8988T (cell line): ENCODE measurements at regions not wholly inside any gene's neighbourhood (a gene's known extent, or its start where the extent isn't known, plus 50 kb on each side); places are given as distances from the start of the nearest gene placed in this dataset.

ENCODE experiments used
- DNase-seq: peaks from one replicate; pipeline ENCODE4 v3.0.0; 2011

DNA sequence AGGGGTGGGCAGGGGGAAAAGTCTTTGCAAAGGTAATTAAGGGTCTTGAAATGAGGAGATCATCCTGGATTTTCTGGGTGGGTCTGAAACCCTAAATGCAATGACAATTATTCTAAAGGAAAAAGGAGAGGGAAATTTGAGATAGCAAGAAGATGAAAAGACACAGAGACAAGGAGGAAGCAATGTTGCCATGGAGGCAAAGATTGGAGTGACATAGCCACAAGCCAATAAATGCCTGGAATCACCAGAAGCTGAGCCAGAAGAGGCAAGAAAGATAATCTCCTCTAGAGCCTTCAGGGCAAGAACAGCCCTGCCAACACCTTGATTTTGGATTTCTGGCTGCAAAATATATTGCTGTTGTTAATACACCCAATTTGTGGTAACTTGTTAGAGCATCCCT is 1246.3 kb upstream of the PIK3C3 start:
- no peak for DNase-seq

DNA sequence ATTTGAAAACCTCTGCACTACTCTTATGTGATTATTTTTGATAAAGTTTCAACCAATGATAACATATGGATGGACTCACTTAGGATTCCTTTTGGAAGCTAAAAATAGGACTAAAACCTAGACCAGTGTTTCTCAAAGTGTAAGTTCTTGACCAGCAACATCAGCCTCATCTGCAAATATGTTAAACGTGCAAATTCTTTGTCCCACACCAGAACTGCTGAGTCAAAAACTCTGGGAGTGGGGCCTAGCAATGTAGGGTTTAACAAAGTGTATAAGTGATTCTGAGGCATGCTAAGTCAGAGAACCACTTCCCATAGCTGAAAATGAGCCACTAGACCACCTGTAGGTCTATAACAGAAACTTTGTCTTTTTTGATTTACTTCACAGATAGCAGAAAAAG is 1247.2 kb upstream of the PIK3C3 start:
- DNase-seq: no peak

DNA sequence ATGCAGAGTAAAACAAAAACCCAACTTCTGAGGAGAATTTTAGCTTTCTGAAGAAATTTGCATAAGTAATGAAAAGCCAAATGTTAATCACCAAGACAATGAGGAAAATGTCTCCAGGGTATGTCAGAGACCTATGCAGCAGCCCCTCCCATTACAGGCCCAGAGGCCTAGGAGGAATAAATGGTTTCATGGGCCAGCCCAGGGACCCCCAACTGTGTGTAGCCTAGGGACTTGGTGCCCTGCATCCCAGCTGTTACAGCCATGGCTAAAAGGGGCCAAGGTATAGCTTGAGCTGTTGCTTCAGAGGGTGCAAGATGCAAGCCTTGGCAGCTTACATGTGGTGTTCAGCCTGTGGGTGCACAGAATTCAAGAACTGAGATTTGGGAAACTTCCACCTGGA is 1256.9 kb upstream of the PIK3C3 start:
- DNase-seq: no peak

DNA sequence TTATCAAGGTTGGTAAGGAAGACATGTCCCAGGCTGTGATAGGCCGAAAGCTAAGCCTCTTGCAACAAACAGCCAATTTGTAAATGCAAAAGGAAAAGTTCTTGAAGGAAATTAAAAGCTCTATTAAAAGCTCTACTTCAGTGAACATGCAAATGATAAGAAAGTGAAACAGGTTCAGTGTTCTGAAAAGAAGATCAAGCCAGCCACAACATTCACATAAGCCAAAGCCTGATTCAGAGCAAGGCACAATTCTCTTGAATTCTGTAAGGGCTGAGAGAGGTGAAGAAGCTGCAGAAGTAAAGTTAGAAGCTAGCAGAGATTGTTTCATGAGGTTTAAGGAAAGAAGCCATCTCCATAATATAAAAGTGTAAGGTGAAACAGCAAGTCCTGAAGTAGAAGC is 1259.5 kb upstream of the PIK3C3 start:
- no peak for DNase-seq

DNA sequence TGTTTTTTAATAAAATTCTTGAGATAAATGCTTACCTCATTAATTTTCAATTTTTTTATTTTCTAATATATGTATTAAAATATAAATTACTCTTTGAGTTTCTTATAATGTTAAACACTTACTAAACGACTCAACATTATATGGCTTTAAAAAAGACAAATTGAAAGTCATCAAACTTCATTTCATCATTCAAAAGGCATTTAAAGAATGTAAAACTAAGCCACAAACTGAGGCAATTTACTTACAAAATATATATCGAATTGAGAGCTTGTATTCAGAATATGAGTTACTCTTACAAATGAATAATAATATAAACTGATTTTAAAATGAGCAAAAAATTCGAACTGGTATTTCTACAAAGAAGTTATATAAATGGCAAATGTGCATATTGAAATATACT is 1262.2 kb upstream of the PIK3C3 start:
- no peak for DNase-seq

DNA sequence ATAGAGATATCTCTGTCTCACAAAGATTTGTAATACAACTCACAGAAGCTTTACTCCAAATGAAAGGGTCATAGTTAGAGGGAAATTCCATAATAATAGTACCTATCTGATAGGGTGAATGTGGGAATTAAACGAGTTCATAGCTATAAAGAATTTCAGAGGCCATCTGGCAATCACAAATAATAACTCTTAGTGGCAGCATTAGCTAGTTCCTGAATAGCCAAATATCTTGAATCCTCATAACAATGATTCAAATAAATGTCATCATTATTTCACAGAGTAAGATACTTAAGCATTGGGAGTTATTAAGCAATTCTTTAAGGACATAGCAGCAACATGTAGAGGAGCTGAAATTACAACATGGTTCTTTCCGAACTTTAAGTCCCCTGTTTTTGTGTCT is 1265.0 kb upstream of the PIK3C3 start:
- no peak for DNase-seq

DNA sequence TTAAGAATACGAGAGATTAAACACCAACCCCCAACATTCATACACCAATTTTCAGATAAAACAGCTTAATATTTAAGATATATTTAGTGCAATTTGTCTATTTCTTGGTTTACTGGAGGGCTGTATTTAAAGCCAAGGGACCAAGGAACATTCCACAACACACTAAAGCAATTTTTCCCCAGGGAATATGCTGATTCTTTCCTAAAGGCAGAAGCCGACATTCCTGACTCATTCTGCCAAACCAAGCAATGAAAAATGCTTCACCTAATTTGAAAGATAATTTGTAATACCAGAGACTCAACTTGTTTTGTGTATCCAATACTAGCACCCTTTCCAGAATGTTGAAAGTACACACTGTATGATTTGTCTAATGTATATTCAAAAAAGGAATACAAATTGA is 1267.6 kb upstream of the PIK3C3 start:
- DNase-seq: no peak

DNA sequence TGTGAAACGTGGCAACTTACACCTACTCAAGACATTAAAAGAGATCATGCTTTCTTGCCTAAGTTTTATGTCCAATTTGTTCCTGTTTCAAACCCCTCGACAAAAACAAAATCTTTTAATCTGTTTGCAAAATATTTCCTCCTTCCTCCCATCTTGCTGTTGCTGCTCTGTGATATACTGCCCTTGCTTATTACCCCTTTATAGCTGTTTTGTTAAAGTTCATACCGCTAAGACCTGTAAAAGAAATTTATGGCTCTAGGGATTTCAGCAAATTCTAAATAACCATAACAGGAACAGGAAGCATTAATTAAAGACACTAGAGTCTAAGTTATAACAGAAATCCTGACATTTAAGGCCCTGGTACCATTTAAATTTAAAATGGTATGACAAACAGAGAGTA is 1268.2 kb upstream of the PIK3C3 start:
- DNase-seq: no peak

DNA sequence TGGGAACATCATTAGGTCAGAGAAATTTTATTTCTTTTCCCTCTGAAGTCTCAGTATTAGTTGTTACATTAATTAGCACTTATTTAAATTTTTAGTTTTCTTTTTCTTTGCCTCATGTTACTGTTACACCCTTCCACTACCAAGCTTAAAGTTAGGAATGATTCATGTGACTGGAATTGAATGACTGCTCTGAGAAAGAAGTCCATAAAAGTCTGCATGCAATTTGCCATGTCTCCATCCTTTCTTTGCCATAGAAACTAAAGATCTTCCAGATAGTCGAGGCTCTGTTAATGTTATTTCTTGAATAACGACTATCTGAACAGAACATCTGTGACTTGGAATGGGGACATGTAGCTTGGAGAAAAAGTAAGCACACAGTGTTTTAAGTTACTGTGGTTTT is 1269.8 kb upstream of the PIK3C3 start:
- no peak for DNase-seq

DNA sequence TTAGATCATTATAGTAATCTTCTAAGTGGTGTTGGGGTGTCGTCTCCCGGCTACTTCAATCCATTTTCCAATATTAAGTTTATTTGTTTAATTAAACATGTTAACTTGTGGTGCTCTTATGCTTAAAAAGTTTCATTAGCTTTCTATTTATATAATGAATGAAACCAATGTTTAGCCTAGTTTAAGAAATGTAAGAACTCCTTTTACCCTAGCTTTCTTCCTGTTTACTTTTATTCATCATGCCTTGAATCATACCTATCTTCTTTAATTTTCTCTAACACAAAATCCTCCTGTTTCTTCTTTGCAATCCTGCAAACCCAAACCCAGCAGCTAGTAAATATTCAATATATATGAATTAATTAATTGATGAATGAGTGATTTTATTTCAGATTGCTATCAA is 1276.7 kb upstream of the PIK3C3 start:
- no peak for DNase-seq

DNA sequence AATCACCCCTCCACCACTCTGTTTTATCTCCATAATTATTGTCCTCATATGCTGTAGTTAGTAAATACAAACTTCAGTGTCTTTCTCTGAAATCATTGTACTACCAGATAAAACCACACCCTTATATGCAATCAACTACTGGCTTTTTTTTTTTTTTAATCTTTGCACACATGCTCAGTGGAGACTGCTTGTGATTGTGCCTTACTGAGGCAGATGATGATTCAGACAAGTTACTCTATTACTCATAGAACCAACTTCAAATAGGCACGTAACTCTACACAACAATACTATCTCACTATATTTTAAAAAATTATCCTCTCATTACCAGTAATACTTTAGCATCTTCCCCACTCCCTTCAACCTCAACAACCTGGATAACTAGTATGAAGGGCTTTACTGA is 1278.4 kb upstream of the PIK3C3 start:
- no peak for DNase-seq

DNA sequence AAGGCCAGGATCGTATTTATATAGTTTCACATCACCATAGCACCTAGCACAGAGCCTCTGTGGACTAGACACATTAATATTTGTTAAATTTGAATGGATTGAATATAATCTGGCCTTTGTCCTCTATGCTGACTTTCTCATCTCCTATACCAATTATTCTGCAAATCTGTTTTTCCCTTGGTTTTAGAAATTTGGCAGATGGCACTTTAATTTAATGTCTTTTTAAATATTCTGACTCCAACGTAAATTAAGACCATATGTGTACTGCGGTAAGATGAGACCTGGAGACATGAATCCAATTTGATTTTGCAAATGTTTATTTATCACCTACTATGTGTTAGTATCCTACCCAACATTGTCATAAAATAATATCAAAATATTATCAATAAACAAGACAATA is 1281.9 kb upstream of the PIK3C3 start:
- no peak for DNase-seq

DNA sequence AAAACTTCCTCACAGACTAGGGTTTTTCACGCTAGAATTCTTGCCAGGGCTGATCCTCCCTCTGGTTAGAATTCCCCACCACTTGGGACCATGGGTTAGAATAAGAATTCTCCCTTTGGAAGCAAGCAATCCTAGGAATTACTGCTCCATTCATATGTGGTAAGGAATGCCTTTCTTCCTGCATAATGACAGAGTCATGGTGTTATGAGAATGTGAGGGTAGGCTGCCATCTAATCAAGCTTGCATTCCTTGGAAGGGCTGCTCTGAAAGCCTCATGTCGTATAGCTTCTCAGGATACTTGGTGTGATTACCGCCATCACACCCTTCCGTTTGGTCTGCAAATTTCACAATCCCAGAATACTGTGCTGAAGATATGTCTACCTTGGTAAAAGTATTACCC is 1282.4 kb upstream of the PIK3C3 start:
- no peak for DNase-seq

DNA sequence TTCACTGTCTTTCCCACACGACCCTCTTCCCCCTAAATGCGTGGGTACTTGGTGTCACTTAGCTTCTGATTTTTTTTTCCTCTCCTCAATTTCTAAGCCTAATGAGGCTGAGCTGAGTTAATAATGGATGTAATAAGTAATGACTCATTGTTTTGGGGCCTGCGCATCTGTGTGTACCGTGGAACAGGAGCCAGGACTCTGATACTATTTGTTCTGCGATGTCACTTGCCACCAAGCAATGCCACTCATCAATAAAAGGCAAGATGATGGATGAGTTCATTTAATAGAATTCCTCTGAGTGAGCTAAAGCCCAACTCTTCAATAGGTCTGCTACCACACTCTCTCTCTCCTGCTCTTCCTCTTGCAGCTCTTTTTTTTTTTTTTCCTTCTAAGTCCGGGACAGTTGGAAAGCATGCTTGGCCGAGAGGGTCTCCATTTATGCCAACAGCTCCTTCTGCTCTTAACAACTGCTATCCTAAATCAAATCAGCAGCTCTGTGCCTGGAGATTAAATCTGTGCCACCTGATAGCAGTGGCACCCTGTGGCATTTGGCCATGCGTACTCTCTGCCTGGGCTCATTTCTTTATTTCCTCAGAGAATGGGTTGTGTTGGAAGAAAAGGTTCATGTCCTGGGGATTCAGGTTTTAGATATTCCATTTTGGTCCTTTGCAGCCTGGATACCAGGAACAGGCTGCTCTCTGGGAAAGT is 1284.2 kb upstream of the PIK3C3 start:
- no peak for DNase-seq

DNA sequence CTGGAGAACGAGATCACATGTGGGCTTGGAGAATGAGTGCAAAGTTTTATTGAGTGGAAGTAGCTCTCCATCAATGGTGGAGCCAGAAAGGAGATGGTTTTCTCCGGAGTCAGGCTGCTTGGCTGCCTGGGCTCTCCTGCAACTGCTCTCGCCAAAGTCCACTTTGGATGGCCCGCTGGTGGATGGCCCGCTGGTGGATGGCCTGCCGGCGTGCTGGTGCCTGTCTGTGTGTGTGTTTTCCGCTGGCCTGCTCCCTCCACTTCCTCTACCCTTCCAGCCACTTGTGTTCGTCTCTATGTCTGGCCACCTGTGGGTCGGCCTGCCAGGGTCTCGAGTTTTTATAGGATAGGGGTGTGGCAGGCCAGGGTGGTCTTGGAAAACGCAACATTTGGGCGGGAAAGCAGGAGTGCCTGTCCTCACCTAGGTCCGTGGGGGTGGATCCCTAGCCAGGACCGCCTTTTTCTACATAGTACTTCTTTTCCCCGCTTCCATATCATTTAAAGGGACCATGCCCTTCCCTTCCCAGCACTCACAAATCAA is 1292.1 kb upstream of the PIK3C3 start:
- DNase-seq: no peak

DNA sequence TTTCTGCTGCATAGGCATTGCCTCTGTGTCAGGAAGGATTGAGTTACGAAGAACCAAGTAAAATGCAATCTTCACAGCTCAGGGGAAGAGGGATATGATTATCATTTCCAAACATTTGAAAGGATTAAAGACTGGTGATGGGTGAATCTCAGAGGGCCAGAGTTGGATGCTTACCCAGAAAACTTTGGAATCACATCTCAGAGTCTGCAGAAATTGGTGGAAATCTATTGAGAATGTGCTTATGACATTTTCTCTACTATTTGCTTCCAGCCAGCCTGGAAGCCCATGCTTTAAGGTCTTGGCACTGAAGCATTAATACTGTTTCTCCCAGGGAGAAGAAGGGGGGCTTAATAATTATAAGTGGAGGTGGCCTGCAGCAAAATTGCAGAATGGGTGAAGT is 1301.4 kb upstream of the PIK3C3 start:
- no peak for DNase-seq

DNA sequence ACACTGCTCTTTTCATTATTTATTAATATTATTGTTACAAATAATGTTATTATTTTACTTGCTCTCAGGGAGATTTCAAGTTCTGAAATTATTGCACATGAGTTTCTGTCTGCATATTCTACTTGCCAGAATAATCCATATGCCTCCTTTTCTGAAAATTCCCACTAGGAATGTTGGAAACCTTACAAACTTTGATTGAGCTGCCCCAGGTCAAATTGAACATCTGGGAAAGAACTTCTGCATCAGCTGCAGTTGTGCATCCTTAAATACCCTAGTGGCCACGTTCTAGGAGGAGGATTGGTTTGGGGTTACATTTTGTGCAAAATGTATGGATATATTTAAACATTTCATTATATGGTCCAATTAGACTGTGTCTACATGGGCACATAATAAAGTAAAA is 1302.7 kb upstream of the PIK3C3 start:
- no peak for DNase-seq

DNA sequence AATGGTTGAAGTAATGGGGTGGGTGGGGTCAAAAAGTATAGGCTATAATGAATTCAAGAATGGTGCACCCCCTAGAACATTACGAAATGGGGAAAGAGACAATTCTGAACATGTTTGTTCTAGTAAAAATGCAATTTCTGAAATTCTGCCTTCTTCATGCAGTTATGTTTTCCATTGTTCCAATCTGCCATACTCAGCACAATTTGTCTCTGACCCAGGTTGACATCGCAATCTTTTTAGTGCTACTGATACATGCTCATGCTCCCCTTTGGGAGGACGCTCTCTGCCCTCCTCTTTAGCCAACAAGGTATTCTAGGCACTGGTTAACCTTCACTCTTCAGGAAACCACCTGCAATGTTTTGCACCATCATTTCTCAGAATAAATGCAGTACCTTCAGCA is 1303.9 kb upstream of the PIK3C3 start:
- DNase-seq: no peak

DNA sequence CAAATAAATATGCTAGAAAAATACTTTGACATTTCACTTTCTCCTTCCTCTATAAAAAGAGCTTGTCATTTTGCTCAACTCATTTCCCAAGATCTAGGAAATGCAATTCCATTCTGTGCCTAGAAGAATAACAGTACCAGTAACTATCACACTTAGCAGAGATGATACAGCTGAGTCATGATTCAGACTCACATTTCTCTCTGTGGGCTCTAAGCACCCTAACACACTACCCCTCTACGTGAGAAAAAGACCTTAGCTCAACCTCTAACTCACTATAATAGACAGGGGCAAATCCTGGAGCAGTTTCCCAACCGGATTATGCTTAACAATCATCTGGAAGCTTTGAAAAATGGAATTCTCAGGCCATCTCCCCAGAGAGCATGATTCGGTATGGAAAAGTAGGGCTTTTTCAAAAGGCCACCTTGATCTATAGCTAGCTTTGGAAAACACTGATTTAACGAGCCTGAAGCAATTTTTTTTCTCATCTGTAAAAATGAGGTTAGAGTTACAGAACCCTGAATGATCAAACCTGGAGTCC is 1312.3 kb upstream of the PIK3C3 start:
- no peak for DNase-seq

DNA sequence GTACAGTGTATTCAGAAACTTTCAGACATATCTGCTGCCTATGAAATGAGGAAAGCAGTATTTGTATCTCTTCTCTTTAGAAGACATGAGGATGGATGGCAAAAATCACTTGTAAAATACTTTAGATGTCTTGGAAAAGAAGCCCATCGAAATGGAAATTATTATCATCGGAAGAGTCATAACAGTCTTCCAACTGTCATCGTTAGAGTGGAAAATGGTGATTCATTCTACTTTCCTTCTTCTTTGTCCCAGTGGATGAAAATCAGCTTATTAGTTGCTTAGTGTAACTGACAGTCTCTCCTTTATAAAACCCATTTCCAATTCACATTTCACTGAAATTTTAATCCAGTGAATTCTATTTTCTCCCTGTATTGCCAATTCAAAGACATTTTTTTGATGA is 1323.7 kb upstream of the PIK3C3 start:
- no peak for DNase-seq

DNA sequence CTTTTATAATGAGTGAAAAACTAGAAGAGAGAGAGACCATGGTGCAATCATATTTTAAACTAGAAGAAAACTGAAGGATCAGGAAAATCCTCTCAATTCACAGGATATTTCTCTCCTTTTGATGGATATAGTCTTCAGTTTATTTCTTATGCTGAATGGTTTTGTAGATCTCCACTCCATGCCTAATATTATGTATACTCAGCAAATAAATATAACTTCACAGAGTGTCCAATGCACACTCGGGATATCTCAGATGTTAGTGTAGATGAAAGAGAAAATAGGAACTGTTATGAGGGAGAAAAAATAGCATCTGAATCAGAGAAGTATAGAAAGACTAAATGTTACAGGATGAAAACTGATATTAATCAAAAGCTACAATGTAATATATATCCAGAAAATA is 1324.5 kb upstream of the PIK3C3 start:
- DNase-seq: no peak

DNA sequence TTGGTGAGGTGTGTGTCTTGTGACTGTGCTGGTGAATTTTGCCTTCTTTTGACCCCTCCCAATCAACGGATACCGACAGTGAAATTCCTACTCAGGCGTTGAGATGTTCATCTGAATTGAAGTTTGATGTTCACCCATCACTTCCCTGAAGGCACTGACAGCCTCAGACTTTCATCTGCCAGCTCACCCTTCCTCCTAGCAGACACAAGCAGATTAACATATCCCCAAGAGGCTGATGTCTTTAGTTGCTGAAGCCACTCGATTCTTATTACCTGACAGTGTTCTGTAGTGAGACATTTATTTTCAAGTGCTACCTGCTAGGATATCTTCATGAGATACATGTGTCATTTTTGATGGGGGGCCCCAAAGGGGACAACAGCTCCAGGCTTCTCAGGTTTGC is 1330.1 kb upstream of the PIK3C3 start:
- DNase-seq: no peak

DNA sequence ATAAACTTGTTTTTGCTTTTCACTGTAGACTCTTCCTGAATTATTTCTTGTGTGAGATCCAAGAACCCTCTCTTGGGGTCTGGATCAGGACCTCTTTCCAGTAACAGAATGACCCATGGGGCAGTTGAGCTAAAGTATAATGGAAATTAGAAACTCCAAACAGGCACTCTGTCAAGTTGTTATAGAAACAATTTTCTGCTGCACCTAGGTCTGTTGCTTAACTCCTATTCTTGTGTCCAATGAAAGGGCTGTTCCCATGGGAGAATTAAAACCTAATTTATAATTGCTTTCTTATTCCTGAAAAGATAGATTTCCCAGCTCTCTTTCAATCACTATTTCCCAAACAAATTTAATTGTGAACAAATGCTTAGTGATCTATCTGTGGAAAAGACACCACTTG is 1341.3 kb upstream of the PIK3C3 start:
- no peak for DNase-seq

DNA sequence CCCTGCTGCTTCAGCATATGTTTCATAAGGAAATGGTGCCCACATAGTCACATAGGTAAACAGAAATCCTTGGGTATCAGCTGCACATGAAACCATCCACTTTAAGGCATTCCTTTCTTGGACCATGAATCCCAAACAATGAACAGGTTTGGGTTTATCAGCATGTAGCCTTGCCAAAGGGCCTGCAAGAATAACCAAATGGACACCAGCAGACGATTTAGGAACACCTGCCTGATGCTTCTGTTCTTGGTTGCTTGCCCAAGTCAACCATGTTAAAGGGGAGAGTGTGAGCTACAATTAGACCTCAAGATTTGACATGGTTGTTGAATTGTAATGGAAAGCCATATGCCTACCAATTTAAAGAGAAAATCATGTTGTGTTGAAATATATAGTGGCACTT is 1342.7 kb upstream of the PIK3C3 start:
- DNase-seq: no peak

DNA sequence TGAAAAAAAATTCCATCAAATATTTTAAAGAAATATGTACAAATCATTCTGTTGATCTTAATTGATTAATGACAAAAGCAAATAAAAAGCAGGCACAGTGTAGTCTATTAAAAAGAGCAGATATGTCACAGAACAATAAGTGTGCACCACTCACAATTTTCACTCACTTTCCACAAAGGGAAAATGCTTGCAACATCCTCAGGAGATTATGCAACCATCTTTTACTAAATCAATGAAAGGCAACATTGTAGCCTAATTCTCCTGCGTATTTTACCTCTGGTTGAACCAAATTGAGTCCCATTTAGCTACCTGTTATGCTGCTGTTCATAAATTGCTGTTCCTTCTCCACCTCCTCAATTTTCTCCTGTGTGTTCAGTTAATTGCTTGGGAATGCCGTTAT is 1346.8 kb upstream of the PIK3C3 start:
- DNase-seq: no peak
